GM21390 (cell line): ENCODE measurements at regions not wholly inside any gene's neighbourhood (a gene's known extent, or its start where the extent isn't known, plus 50 kb on each side); places are given as distances from the start of the nearest gene placed in this dataset.
"Not testable (repeated sequence)": the region's sequence is repeated elsewhere in the genome, so short reads cannot be mapped to it uniquely, and the experiment has no call there.

ENCODE experiments used
- ATAC-seq: cut with Tn5 transposase; IDR thresholded peaks from one replicate; pipeline ENCODE4 v1.9.1; 2021; ENCODE audit not compliant: unreplicated experiment

GRCh38 chr5:145025775-145026174, 809.4 kb downstream of the PRELID2 start:
- ATAC-seq, result no peak

- ATAC-seq, result no peak
These were observed 820.0 kb downstream of the PRELID2 start for GRCh38 chr5:145015146-145015545.

GRCh38 chr5:145014109-145014508, 821.0 kb downstream of the PRELID2 start:
- no peak for ATAC-seq

GRCh38 chr5:145010834-145011233, 824.3 kb downstream of the PRELID2 start:
- no peak for ATAC-seq

GRCh38 chr5:145008876-145009530, 826.1 kb downstream of the PRELID2 start:
- no peak for ATAC-seq

GRCh38 chr5:144994356-144994755, 823.7 kb downstream of the KCTD16 start:
- ATAC-seq, result not testable (repeated sequence)

- ATAC-seq, result no peak
These were observed 812.4 kb downstream of the KCTD16 start for GRCh38 chr5:144983101-144983500.

GRCh38 chr5:144979516-144980264, 809.0 kb downstream of the KCTD16 start:
- no peak for ATAC-seq

- ATAC-seq, result no peak
These were observed 801.6 kb downstream of the KCTD16 start for GRCh38 chr5:144972317-144972716.

GRCh38 chr5:144971108-144971850, 800.6 kb downstream of the KCTD16 start:
- ATAC-seq, result no peak

- ATAC-seq, result no peak
These were observed 789.6 kb downstream of the KCTD16 start for GRCh38 chr5:144960296-144960695.

- ATAC-seq, result no peak
These were observed 787.3 kb downstream of the KCTD16 start for GRCh38 chr5:144958002-144958401.

GRCh38 chr5:144950996-144951395, 780.3 kb downstream of the KCTD16 start:
- ATAC-seq, result no peak

- no peak for ATAC-seq
These were observed 776.4 kb downstream of the KCTD16 start for GRCh38 chr5:144947023-144947422.

- ATAC-seq, result no peak
These were observed 774.8 kb downstream of the KCTD16 start for GRCh38 chr5:144945503-144945902.

- no peak for ATAC-seq
These were observed 774.3 kb downstream of the KCTD16 start for GRCh38 chr5:144944936-144945335.

- ATAC-seq, result no peak
These were observed 770.3 kb downstream of the KCTD16 start for GRCh38 chr5:144941004-144941403.

- ATAC-seq, result no peak
These were observed 747.7 kb downstream of the KCTD16 start for GRCh38 chr5:144918371-144918770.

GRCh38 chr5:144915452-144915851, 744.8 kb downstream of the KCTD16 start:
- ATAC-seq, result no peak

GRCh38 chr5:144913661-144914060, 743.0 kb downstream of the KCTD16 start:
- no peak for ATAC-seq

GRCh38 chr5:144896473-144896872, 725.8 kb downstream of the KCTD16 start:
- ATAC-seq, result no peak

GRCh38 chr5:144886668-144887067, 716.0 kb downstream of the KCTD16 start:
- ATAC-seq, result no peak
